Naive thymus-derived CD8-positive, alpha-beta T cell (primary cell): ENCODE measurements at regions not wholly inside any gene's neighbourhood (a gene's known extent, or its start where the extent isn't known, plus 50 kb on each side); places are given as distances from the start of the nearest gene placed in this dataset.
"Not testable (repeated sequence)": the region's sequence is repeated elsewhere in the genome, so short reads cannot be mapped to it uniquely, and the experiment has no call there.

Source experiments
- ATAC-seq, 2 donors: fragments of 150-1000 bp; cut with Tn5 transposase in 1 of 2; sonication (Bioruptor Pico), chemical (Tn5 transposase) in 1 of 2; 1 replicate in 1 of 2; 2 replicates in 1 of 2; pipeline ENCODE4 v1.10.0; 2021; ENCODE audit warnings: mild to moderate bottlenecking in 2 of 2, moderate library complexity in 2 of 2
- POLR2A ChIA-PET: fragments of 350-600 bp; sonication (Branson Sonifier 250); formaldehyde crosslinking; loops from one replicate; lab custom pipeline; 2021; ENCODE audit warnings: antibody characterized with exemption; lab: Charles Lee
- DNase-seq, 10 donors: peaks; one replicate each; pipeline versions ENCODE4 v3.0.0 to v3.0.0-alpha.2; 2020 to 2022
- H3K27ac Mint-ChIP-seq, 10 donors: one replicate each; pipeline ENCODE4 v1.8.0; 2020 to 2022; ENCODE audit warnings: mild to moderate bottlenecking in 10 of 10, mixed read lengths in 10 of 10, moderate library complexity in 4 of 10, inconsistent platforms in 1 of 10
- H3K27me3 Mint-ChIP-seq, 5 donors: one replicate each; pipeline ENCODE4 v1.8.0; 2021 to 2022; ENCODE audit warnings: mixed read lengths in 5 of 5
- H3K36me3 Mint-ChIP-seq, 3 donors: one replicate each; pipeline ENCODE4 v1.8.0; 2020 to 2022; ENCODE audit warnings: mixed read lengths in 3 of 3, mild to moderate bottlenecking in 2 of 3, inconsistent platforms in 1 of 3
- H3K4me1 Mint-ChIP-seq, 4 donors: one replicate each; pipeline ENCODE4 v1.8.0; 2021 to 2022; ENCODE audit warnings: mixed read lengths in 4 of 4
- H3K4me3 Mint-ChIP-seq, 10 donors: one replicate each; pipeline ENCODE4 v1.8.0; 2020 to 2022; ENCODE audit warnings: mild to moderate bottlenecking in 10 of 10, mixed read lengths in 10 of 10, moderate library complexity in 6 of 10, inconsistent platforms in 1 of 10
- H3K9me3 Mint-ChIP-seq, 9 donors: one replicate each; pipeline ENCODE4 v1.8.0; 2020 to 2022; ENCODE audit warnings: mixed read lengths in 9 of 9, mild to moderate bottlenecking in 3 of 9, inconsistent platforms in 1 of 9, moderate library complexity in 1 of 9

DNA sequence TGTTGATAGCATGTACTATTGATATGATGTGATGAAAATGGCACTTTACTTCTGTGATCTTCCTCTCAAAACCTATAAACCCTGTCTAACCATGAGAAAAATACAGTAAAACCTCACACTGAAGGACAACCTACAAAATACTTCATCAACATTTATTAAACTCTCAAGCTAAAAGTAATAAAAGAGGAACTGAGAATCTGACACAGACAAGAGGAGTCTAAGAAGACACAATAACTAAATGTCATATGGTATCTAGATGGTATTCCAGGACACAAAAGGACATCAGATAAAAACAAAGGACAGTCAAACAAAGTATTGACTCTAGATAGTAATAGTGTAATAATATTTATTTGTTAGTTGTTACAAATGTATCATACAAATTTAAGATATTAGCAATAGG lies 655.3 kb downstream of the SH3BGRL start:
- Mint-ChIP-seq H3K9me3 (peaks cover 0 to 13% (median 6%) of the 10 kb centered on the region in 9 donors), H3K27me3 (no peaks in the 10 kb centered on the region), H3K36me3 (no peaks in the 10 kb centered on the region), H3K4me1 (no peaks in the 10 kb centered on the region), H3K4me3 (no peak overlapping the region), H3K27ac (no peak overlapping the region)
- POLR2A ChIA-PET, result no interaction called here
- DNase-seq (no peak), ATAC-seq (no peak)

- H3K4me3 Mint-ChIP-seq, result no peak overlapping the region
- H3K36me3 Mint-ChIP-seq, result peaks cover 0 to 5% (median 0%) of the 10 kb centered on the region in 3 donors
- DNase-seq (no peak), ATAC-seq (no peak)
- H3K27ac Mint-ChIP-seq, result no peak overlapping the region
- H3K9me3 Mint-ChIP-seq, result peaks cover 0 to 29% (median 11%) of the 10 kb centered on the region in 9 donors
- no peaks in the 10 kb centered on the region for H3K4me1 Mint-ChIP-seq
- POLR2A ChIA-PET, result no interaction called here
- H3K27me3 Mint-ChIP-seq, result no peaks in the 10 kb centered on the region
Observed at GRCh38 chrX:81866873-81867272, 665.0 kb downstream of the SH3BGRL start.

GRCh38 chrX:81868979-81869378 lies 667.1 kb downstream of the SH3BGRL start:
- Mint-ChIP-seq H3K9me3 (peaks cover 0 to 29% (median 11%) of the 10 kb centered on the region in 9 donors), H3K4me3 (no peak overlapping the region), H3K27me3 (no peaks in the 10 kb centered on the region), H3K36me3 (peaks cover 0 to 5% (median 0%) of the 10 kb centered on the region in 3 donors), H3K4me1 (no peaks in the 10 kb centered on the region), H3K27ac (no peak overlapping the region)
- ATAC-seq, result no peak
- POLR2A ChIA-PET, result no interaction called here
- no peak for DNase-seq

DNA sequence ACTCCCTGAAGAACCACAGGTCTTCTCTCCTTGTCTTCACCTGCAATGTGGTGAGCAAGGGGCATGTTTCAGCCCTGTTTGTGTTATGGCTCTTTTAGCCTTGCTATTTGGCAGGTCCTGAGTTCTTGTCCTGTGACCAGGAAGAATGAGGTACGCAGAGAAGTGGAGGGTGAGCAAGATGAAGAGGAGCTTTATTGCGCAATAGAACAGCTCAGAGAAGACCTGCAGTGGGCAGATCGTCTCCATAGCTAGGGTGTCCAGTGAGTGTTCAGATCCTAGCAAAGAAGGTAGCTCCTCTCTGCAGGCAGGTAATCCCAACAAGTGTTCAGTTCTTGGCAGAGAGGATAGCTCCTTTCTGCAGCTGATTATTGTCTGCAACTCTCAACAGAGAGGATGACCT lies 672.9 kb downstream of the SH3BGRL start:
- no peak for DNase-seq
- POLR2A ChIA-PET, result no interaction called here
- Mint-ChIP-seq H3K9me3 (peaks cover 0 to 17% (median 0%) of the 10 kb centered on the region in 9 donors), H3K4me3 (no peak overlapping the region), H3K27me3 (no peaks in the 10 kb centered on the region), H3K36me3 (no peaks in the 10 kb centered on the region), H3K27ac (no peak overlapping the region), H3K4me1 (no peaks in the 10 kb centered on the region)
- ATAC-seq, result no peak

GRCh38 chrX:81875800-81876199 lies 673.9 kb downstream of the SH3BGRL start:
- Mint-ChIP-seq H3K4me1 (no peaks in the 10 kb centered on the region), H3K4me3 (no peak overlapping the region), H3K9me3 (peaks cover 0 to 14% (median 0%) of the 10 kb centered on the region in 9 donors), H3K36me3 (no peaks in the 10 kb centered on the region), H3K27me3 (no peaks in the 10 kb centered on the region), H3K27ac (no peak overlapping the region)
- POLR2A ChIA-PET, result no interaction called here
- ATAC-seq, result no peak
- no peak for DNase-seq

DNA sequence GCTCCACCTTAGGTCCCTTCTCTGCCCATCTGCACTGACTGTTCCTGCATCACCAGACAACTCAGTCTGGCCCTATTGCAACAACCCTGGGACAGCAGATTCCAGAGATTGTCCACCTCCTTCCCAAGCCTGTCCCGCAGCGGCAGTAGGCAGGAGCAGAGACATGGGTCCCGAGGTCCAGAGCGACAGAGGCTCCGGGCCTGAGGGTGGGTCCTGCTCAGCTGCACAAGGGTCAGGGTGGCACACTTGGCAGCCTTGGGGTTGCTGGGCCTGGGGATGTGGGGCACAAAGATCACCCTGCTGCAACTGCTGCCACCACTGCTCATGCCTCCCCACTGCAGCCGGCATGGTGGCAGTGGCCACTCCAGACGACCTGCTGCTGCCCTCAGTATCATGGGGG lies 674.5 kb downstream of the SH3BGRL start:
- Mint-ChIP-seq H3K36me3 (no peaks in the 10 kb centered on the region), H3K4me1 (no peaks in the 10 kb centered on the region), H3K27me3 (no peaks in the 10 kb centered on the region), H3K27ac (no peak overlapping the region), H3K9me3 (peaks cover 0 to 14% (median 0%) of the 10 kb centered on the region in 9 donors), H3K4me3 (no peak overlapping the region)
- POLR2A ChIA-PET, result no interaction called here
- DNase-seq (no peak), ATAC-seq (no peak)

DNA sequence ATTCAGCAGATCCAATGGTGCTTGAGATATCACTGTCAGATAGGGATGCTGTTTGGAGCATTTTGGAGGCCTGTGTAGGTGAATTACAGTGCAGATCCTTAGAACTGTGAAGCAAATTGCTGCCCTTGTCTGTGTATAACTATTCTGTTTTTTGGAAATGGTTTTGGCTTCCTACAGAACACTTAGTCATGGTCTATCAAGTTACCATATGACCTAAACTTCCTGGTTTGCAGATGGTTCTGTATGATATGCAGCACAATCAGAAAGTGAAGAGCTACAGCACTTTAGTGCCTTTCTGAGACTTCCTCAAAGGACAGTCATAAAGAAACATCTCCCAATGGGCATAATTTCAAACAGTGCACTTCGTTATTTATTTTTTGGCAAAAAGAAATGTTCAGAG lies 688.6 kb downstream of the SH3BGRL start:
- ATAC-seq (no peak), DNase-seq (no peak)
- no peak overlapping the region for H3K4me3 Mint-ChIP-seq
- no peaks in the 10 kb centered on the region for H3K9me3 Mint-ChIP-seq
- no peaks in the 10 kb centered on the region for H3K27me3 Mint-ChIP-seq
- POLR2A ChIA-PET, result no interaction called here
- H3K36me3 Mint-ChIP-seq, result no peaks in the 10 kb centered on the region
- no peaks in the 10 kb centered on the region for H3K4me1 Mint-ChIP-seq
- H3K27ac Mint-ChIP-seq, result no peak overlapping the region

GRCh38 chrX:81900522-81900921 lies 698.6 kb downstream of the SH3BGRL start:
- no peaks in the 10 kb centered on the region for H3K27me3 Mint-ChIP-seq
- H3K9me3 Mint-ChIP-seq, result peaks cover 0 to 4% (median 0%) of the 10 kb centered on the region in 9 donors
- H3K27ac Mint-ChIP-seq, result no peak overlapping the region
- no peaks in the 10 kb centered on the region for H3K4me1 Mint-ChIP-seq
- ATAC-seq (no peak), DNase-seq (no peak)
- no peak overlapping the region for H3K4me3 Mint-ChIP-seq
- POLR2A ChIA-PET, result no interaction called here
- no peaks in the 10 kb centered on the region for H3K36me3 Mint-ChIP-seq

GRCh38 chrX:81925812-81926211 lies 723.9 kb downstream of the SH3BGRL start:
- no peaks in the 10 kb centered on the region for H3K4me1 Mint-ChIP-seq
- no peak overlapping the region for H3K27ac Mint-ChIP-seq
- POLR2A ChIA-PET, result no interaction called here
- DNase-seq (no peak), ATAC-seq (no peak)
- no peak overlapping the region for H3K4me3 Mint-ChIP-seq
- no peaks in the 10 kb centered on the region for H3K27me3 Mint-ChIP-seq
- H3K9me3 Mint-ChIP-seq, result peaks cover 0 to 4% (median 0%) of the 10 kb centered on the region in 9 donors
- peaks cover 0 to 4% (median 0%) of the 10 kb centered on the region in 3 donors for H3K36me3 Mint-ChIP-seq

- DNase-seq, H3K4me3 Mint-ChIP-seq, H3K4me1 Mint-ChIP-seq, H3K27me3 Mint-ChIP-seq, H3K36me3 Mint-ChIP-seq, ATAC-seq, POLR2A ChIA-PET, H3K27ac Mint-ChIP-seq: not testable (repeated sequence)
- peaks cover 0 to 11% (median 0%) of the 10 kb centered on the region in 9 donors for H3K9me3 Mint-ChIP-seq
Observed at GRCh38 chrX:81945911-81946310, 744.0 kb downstream of the SH3BGRL start.

- H3K4me1 Mint-ChIP-seq, result no peaks in the 10 kb centered on the region
- DNase-seq, result no peak
- no peak overlapping the region for H3K4me3 Mint-ChIP-seq
- H3K27me3 Mint-ChIP-seq, result no peaks in the 10 kb centered on the region
- H3K27ac Mint-ChIP-seq, result peak overlapping the region in 1 of 10 donors; percentile 71
- POLR2A ChIA-PET, result no interaction called here
- ATAC-seq, result no peak
- H3K9me3 Mint-ChIP-seq, result peaks cover 0 to 2% (median 0%) of the 10 kb centered on the region in 9 donors
- no peaks in the 10 kb centered on the region for H3K36me3 Mint-ChIP-seq
Observed at GRCh38 chrX:81957318-81957717, 755.4 kb downstream of the SH3BGRL start.

GRCh38 chrX:81957900-81958545 lies 756.1 kb downstream of the SH3BGRL start:
- Mint-ChIP-seq H3K4me1 (no peaks in the 10 kb centered on the region), H3K9me3 (peaks cover 0 to 2% (median 0%) of the 10 kb centered on the region in 9 donors), H3K27me3 (no peaks in the 10 kb centered on the region), H3K4me3 (no peak overlapping the region), H3K27ac (no peak overlapping the region), H3K36me3 (no peaks in the 10 kb centered on the region)
- ATAC-seq (no peak), DNase-seq (peak in 3 of 10 donors; percentile 1 to 22 (median 17))
- POLR2A ChIA-PET, result no interaction called here

DNA sequence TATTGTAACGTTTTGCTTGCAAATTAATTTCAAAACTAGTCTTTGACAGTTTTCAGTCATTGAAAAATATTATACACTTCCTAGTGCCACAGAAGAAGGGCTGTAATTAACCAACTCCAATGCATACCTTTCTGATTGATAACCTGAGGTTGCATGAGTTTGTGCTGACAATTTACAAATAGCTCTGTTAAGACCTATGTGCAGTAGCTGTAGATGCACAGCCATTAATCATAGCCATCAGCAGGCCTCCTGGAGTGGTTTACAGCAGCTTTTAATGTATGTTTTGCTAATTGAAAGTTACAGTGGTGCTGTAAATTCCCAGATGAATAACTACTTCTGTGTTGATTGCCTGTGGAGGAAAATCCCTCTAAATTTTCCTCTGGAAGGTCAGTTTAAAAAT lies 758.1 kb downstream of the SH3BGRL start:
- Mint-ChIP-seq H3K27ac (no peak overlapping the region), H3K9me3 (peaks cover 0 to 2% (median 0%) of the 10 kb centered on the region in 9 donors), H3K4me1 (no peaks in the 10 kb centered on the region), H3K4me3 (no peak overlapping the region), H3K36me3 (no peaks in the 10 kb centered on the region), H3K27me3 (no peaks in the 10 kb centered on the region)
- DNase-seq (no peak), ATAC-seq (no peak)
- POLR2A ChIA-PET, result no interaction called here

GRCh38 chrX:81974413-81974812 lies 772.5 kb downstream of the SH3BGRL start:
- H3K4me1 Mint-ChIP-seq, H3K36me3 Mint-ChIP-seq, POLR2A ChIA-PET, ATAC-seq, H3K27ac Mint-ChIP-seq, H3K9me3 Mint-ChIP-seq, H3K4me3 Mint-ChIP-seq, DNase-seq, H3K27me3 Mint-ChIP-seq: not testable (repeated sequence)
